H1 (cell line): ENCODE measurements at regions not wholly inside any gene's neighbourhood (a gene's known extent, or its start where the extent isn't known, plus 50 kb on each side); places are given as distances from the start of the nearest gene placed in this dataset.

Source experiments
- EZH2 ChIP-seq: fragments of 200-600 bp; sonication (generic); IDR thresholded peaks from 2 replicates; pipeline ENCODE4 v1.7.1; 2012; ENCODE audit warnings: low read depth, mild to moderate bottlenecking, moderate library complexity, low read length, inconsistent platforms; ENCODE audit not compliant: severe bottlenecking
- PHF8 ChIP-seq: fragments of 200-600 bp; sonication (generic); conservative IDR thresholded peaks from 2 replicates; pipeline ENCODE4 v1.7.1; 2012; ENCODE audit warnings: low read depth, mild to moderate bottlenecking, inconsistent platforms, low read length, moderate library complexity
- POLR2A ChIP-seq, 2 experiments: IDR thresholded peaks; 1 replicate in 1 of 2; 2 replicates in 1 of 2; pipeline ENCODE4 v1.6.1; 2011; ENCODE audit warnings: low read depth in 2 of 2, low read length in 2 of 2, mild to moderate bottlenecking in 2 of 2; ENCODE audit errors: control extremely low read depth in 1 of 2
- TAF1 ChIP-seq: IDR thresholded peaks from 2 replicates; pipeline ENCODE4 v1.6.1; 2011; ENCODE audit warnings: mild to moderate bottlenecking, low read depth, low read length
- TF ChIP-seq, protein P1 (sequence below), 3 experiments: IDR thresholded peaks; 1 replicate in 2 of 3; 2 replicates in 1 of 3; pipeline versions ENCODE4 v1.5.1 to v1.6.1; 2011; ENCODE audit warnings: low read length in 3 of 3, mild to moderate bottlenecking in 3 of 3, inconsistent platforms in 2 of 3, low read depth in 1 of 3, moderate library complexity in 1 of 3; ENCODE audit not compliant: insufficient read depth in 1 of 3; ENCODE audit errors: control extremely low read depth in 1 of 3

DNA sequence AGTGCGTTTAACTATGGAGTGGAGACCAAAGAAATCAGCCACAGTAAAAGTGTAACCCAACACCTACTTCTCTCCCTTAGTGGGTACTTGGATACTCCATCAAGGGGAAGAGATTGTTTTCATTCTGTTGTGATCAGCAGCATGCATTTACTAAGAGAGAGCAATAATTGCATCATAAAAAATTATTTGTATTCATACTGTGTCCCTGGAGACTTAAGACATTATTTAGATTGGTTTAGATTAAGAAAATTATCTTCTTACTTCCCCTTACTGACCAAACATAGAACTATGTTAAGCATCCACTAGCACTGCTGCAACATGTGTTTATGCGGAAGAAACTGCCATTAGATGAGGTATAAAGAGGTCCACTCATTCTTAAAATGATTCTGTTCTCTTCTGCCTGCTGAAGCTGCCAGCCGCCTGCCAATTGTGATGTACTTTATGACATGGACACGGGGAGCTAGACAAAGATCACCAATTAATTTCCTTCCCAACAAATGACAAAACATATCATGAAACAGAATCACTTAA is 738.5 kb downstream of the DIAPH3 start:
- TF ChIP-seq, protein P1, sequence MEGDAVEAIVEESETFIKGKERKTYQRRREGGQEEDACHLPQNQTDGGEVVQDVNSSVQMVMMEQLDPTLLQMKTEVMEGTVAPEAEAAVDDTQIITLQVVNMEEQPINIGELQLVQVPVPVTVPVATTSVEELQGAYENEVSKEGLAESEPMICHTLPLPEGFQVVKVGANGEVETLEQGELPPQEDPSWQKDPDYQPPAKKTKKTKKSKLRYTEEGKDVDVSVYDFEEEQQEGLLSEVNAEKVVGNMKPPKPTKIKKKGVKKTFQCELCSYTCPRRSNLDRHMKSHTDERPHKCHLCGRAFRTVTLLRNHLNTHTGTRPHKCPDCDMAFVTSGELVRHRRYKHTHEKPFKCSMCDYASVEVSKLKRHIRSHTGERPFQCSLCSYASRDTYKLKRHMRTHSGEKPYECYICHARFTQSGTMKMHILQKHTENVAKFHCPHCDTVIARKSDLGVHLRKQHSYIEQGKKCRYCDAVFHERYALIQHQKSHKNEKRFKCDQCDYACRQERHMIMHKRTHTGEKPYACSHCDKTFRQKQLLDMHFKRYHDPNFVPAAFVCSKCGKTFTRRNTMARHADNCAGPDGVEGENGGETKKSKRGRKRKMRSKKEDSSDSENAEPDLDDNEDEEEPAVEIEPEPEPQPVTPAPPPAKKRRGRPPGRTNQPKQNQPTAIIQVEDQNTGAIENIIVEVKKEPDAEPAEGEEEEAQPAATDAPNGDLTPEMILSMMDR (IDR thresholded peaks at IDR 0.05; ENCODE audit: control extremely low read depth in 1 of 3, insufficient read depth in 1 of 3, low read depth in 1 of 3, low read length in 3 of 3): no peak
- TF ChIP-seq PHF8 (no peak), TAF1 (no peak), EZH2 (no peak), POLR2A (IDR thresholded peaks at IDR 0.05; ENCODE audit: control extremely low read depth in 1 of 2, low read depth in 2 of 2, low read length in 2 of 2) (no peak)
